Suprapubic skin (tissue), 3 donors: ENCODE measurements at regions not wholly inside any gene's neighbourhood (a gene's known extent, or its start where the extent isn't known, plus 50 kb on each side); places are given as distances from the start of the nearest gene placed in this dataset.

Experiments
- POLR2AphosphoS5 ChIP-seq, 3 donors: sonication (generic); formaldehyde crosslinking; IDR thresholded peaks; one replicate each; pipeline ENCODE4 v1.6.1; 2017; ENCODE audit warnings: antibody characterized with exemption in 3 of 3
- TF ChIP-seq, protein P1 (sequence below), 2 donors: fragments of 200-600 bp in 1 of 2; fragments of 450-650 bp in 1 of 2; sonication (generic) in 1 of 2; IDR thresholded peaks; one replicate each; pipeline ENCODE4 v1.5.1; 2016 to 2019; ENCODE audit warnings: antibody characterized with exemption in 2 of 2, mild to moderate bottlenecking in 1 of 2, moderate library complexity in 1 of 2

DNA sequence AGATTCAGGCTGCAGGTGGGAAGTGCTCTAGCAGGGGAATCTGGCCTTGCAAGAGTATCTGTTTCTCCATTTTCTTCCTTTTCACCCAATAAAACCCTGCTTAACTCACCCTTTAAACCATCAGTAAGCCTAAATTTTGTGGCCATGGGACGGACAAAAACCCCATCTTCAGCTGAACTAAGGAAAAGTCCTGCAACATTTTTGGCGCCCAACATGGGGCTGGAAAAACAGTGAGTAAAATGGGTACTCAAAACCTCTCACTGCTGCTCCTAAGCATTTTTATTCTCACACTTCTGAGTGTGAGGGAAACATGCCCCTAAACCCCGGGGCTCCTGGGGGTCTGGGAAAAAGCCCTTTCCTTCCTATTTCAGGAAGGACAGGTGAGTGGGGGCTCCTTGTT lies 414.3 kb downstream of the ZNF804A start:
- TF ChIP-seq, protein P1, sequence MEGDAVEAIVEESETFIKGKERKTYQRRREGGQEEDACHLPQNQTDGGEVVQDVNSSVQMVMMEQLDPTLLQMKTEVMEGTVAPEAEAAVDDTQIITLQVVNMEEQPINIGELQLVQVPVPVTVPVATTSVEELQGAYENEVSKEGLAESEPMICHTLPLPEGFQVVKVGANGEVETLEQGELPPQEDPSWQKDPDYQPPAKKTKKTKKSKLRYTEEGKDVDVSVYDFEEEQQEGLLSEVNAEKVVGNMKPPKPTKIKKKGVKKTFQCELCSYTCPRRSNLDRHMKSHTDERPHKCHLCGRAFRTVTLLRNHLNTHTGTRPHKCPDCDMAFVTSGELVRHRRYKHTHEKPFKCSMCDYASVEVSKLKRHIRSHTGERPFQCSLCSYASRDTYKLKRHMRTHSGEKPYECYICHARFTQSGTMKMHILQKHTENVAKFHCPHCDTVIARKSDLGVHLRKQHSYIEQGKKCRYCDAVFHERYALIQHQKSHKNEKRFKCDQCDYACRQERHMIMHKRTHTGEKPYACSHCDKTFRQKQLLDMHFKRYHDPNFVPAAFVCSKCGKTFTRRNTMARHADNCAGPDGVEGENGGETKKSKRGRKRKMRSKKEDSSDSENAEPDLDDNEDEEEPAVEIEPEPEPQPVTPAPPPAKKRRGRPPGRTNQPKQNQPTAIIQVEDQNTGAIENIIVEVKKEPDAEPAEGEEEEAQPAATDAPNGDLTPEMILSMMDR (IDR thresholded peaks at IDR 0.05) = no peak
- TF ChIP-seq POLR2AphosphoS5 (IDR thresholded peaks at IDR 0.05) = no peak
